Kidney capillary endothelial cell (primary cell): ENCODE measurements at regions not wholly inside any gene's neighbourhood (a gene's known extent, or its start where the extent isn't known, plus 50 kb on each side); places are given as distances from the start of the nearest gene placed in this dataset.

ENCODE experiments used
- DNase-seq: peaks from one replicate; pipeline ENCODE4 v3.0.0-alpha.2; 2018; ENCODE audit warnings: low spot score

- DNase-seq = no peak
Measured at GRCh38 chrX:125003746-125004446, 315.8 kb upstream of the TEX13C start.

- DNase-seq = no peak
Measured at GRCh38 chrX:125004799-125005198, 314.9 kb upstream of the TEX13C start.

GRCh38 chrX:125005863-125006262 is 313.8 kb upstream of the TEX13C start:
- no peak for DNase-seq

GRCh38 chrX:125006704-125007103 is 313.0 kb upstream of the TEX13C start:
- DNase-seq = no peak

- no peak for DNase-seq
Measured at GRCh38 chrX:125012585-125012984, 307.1 kb upstream of the TEX13C start.

GRCh38 chrX:125029131-125029530 is 290.5 kb upstream of the TEX13C start:
- no peak for DNase-seq
